Natural killer cell (primary cell): ENCODE measurements at regions not wholly inside any gene's neighbourhood (a gene's known extent, or its start where the extent isn't known, plus 50 kb on each side); places are given as distances from the start of the nearest gene placed in this dataset.

ENCODE experiments used
- ATAC-seq, 3 donors: fragments of 150-1000 bp in 2 of 3; fragments of 200-7000 bp in 1 of 3; cut with Tn5 transposase; 1 replicate in 1 of 3; 2 replicates in 2 of 3; pipeline ENCODE4 v1.10.0; 2021; ENCODE audit warnings: mild to moderate bottlenecking in 2 of 3, moderate library complexity in 2 of 3
- DNase-seq, 2 donors: peaks; one replicate each; pipeline versions ENCODE4 v3.0.0 to v3.0.0-alpha.2; 2013 to 2021; ENCODE audit warnings: mixed read lengths in 1 of 2
- H3K27ac ChIP-seq: one replicate; pipeline ENCODE4 v1.5.1; 2013; ENCODE audit warnings: mild to moderate bottlenecking, low read length
- H3K27me3 ChIP-seq: one replicate; pipeline ENCODE4 v1.6.1; 2013; ENCODE audit warnings: low read length; ENCODE audit not compliant: control insufficient read depth, insufficient read depth
- H3K36me3 ChIP-seq: one replicate; pipeline ENCODE4 v1.6.1; 2013; ENCODE audit warnings: low read length; ENCODE audit not compliant: control insufficient read depth, insufficient read depth
- H3K4me1 ChIP-seq: one replicate; pipeline ENCODE4 v1.6.1; 2013; ENCODE audit warnings: low read length; ENCODE audit not compliant: control insufficient read depth, insufficient read depth
- H3K4me3 ChIP-seq: one replicate; pipeline ENCODE4 v1.5.1; 2013; ENCODE audit warnings: low read length
- H3K9me3 ChIP-seq: one replicate; pipeline ENCODE4 v1.6.1; 2013; ENCODE audit warnings: low read length; ENCODE audit not compliant: control insufficient read depth, insufficient read depth
- H3K27ac Mint-ChIP-seq, 2 donors: one replicate each; pipeline ENCODE4 v1.8.0; 2022; ENCODE audit warnings: mild to moderate bottlenecking in 2 of 2, mixed read lengths in 2 of 2, moderate library complexity in 1 of 2
- H3K27me3 Mint-ChIP-seq, 2 donors: one replicate each; pipeline ENCODE4 v1.8.0; 2022; ENCODE audit warnings: low read depth in 2 of 2, mixed read lengths in 2 of 2
- H3K36me3 Mint-ChIP-seq: one replicate; pipeline ENCODE4 v1.8.0; 2022; ENCODE audit warnings: mixed read lengths
- H3K4me1 Mint-ChIP-seq, 2 donors: one replicate each; pipeline ENCODE4 v1.8.0; 2022; ENCODE audit warnings: mixed read lengths in 2 of 2
- H3K4me3 Mint-ChIP-seq: one replicate; pipeline ENCODE4 v1.8.0; 2022; ENCODE audit warnings: mild to moderate bottlenecking, moderate library complexity, mixed read lengths
- H3K9me3 Mint-ChIP-seq, 2 donors: one replicate each; pipeline ENCODE4 v1.8.0; 2022; ENCODE audit warnings: mixed read lengths in 2 of 2
- WGBS: methylation state at CpG from one replicate; pipeline ENCODE4 v1.1.7; 2013; ENCODE audit warnings: missing lambda C conversion rate; ENCODE audit not compliant: insufficient coverage; 5-methylcytosine and 5-hydroxymethylcytosine counted together
- intact Hi-C: fragments of 100-400 bp; cut with micrococcal nuclease; formaldehyde crosslinking; loops from one replicate; pipeline ENCODE4 v1.14.2; 2022
- TF ChIP-seq, protein P1 (sequence below): fragments of 200-600 bp; IDR thresholded peaks from one replicate; pipeline ENCODE4 v1.8.0; 2022; ENCODE audit warnings: antibody characterized with exemption

DNA sequence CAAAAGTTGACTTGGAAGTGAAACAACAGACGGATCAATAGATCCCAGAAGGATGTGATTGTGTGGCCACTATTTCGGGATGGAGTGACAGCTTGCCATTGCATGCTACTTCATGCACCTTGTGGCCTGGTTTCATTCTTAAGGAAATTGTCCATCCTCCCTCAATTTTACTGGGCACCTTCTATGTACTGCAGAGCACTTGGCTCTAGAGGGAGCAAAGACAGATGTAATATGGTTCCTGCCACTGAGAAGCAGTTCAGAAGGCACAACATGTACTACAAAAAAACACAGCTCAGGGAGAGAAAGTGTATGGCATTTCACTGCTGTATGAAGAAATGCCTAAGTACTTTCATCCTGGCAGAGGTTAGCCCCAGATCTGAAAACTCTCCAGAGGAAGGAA lies 91.9 kb downstream of the FOXA2 start:
- Histone ChIP-seq H3K27me3 (no peaks in the 10 kb centered on the region), H3K9me3 (no peaks in the 10 kb centered on the region), H3K27ac (no peak overlapping the region), H3K4me1 (no peaks in the 10 kb centered on the region), H3K36me3 (no peaks in the 10 kb centered on the region), H3K4me3 (no peak overlapping the region)
- Mint-ChIP-seq H3K27ac (no peak overlapping the region), H3K36me3 (no peaks in the 10 kb centered on the region), H3K9me3 (peaks cover 0 to 4% of the 10 kb centered on the region in 2 donors), H3K4me1 (no peaks in the 10 kb centered on the region), H3K4me3 (no peak overlapping the region), H3K27me3 (no peaks in the 10 kb centered on the region)
- 81% methylated on average over 2 of the region's 2 CpGs for WGBS
- intact Hi-C loops: no loop called here
- TF ChIP-seq, protein P1, sequence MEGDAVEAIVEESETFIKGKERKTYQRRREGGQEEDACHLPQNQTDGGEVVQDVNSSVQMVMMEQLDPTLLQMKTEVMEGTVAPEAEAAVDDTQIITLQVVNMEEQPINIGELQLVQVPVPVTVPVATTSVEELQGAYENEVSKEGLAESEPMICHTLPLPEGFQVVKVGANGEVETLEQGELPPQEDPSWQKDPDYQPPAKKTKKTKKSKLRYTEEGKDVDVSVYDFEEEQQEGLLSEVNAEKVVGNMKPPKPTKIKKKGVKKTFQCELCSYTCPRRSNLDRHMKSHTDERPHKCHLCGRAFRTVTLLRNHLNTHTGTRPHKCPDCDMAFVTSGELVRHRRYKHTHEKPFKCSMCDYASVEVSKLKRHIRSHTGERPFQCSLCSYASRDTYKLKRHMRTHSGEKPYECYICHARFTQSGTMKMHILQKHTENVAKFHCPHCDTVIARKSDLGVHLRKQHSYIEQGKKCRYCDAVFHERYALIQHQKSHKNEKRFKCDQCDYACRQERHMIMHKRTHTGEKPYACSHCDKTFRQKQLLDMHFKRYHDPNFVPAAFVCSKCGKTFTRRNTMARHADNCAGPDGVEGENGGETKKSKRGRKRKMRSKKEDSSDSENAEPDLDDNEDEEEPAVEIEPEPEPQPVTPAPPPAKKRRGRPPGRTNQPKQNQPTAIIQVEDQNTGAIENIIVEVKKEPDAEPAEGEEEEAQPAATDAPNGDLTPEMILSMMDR: no peak
- ATAC-seq: no peak
- DNase-seq: no peak

DNA sequence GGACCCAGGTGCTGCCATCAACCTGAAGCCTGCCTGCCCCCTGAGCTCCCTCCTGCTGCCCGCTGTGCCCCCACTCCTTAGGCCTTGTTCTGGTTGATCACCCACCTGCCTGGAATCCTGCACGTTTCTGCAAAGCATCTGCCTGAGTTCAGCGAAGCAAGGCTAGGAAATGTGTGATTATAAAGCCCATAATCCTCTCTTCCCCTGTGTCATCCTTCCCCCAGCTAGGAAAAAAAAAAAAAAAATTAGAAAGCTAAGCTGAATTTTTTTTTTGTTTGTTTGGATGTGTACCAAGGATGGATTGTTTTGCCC lies 93.2 kb downstream of the FOXA2 start:
- no peak overlapping the region for H3K4me3 Mint-ChIP-seq
- DNase-seq: no peak
- 82% methylated on average over 3 of the region's 3 CpGs for WGBS
- H3K27me3 ChIP-seq: no peaks in the 10 kb centered on the region
- H3K27ac ChIP-seq: no peak overlapping the region
- H3K9me3 Mint-ChIP-seq: peaks cover 0 to 4% of the 10 kb centered on the region in 2 donors
- no peaks in the 10 kb centered on the region for H3K4me1 ChIP-seq
- TF ChIP-seq, protein P1: no peak
- H3K36me3 ChIP-seq: no peaks in the 10 kb centered on the region
- H3K4me3 ChIP-seq: no peak overlapping the region
- no peaks in the 10 kb centered on the region for H3K4me1 Mint-ChIP-seq
- intact Hi-C loops: no loop called here
- H3K9me3 ChIP-seq: no peaks in the 10 kb centered on the region
- ATAC-seq: no peak
- no peaks in the 10 kb centered on the region for H3K36me3 Mint-ChIP-seq
- no peaks in the 10 kb centered on the region for H3K27me3 Mint-ChIP-seq
- no peak overlapping the region for H3K27ac Mint-ChIP-seq

DNA sequence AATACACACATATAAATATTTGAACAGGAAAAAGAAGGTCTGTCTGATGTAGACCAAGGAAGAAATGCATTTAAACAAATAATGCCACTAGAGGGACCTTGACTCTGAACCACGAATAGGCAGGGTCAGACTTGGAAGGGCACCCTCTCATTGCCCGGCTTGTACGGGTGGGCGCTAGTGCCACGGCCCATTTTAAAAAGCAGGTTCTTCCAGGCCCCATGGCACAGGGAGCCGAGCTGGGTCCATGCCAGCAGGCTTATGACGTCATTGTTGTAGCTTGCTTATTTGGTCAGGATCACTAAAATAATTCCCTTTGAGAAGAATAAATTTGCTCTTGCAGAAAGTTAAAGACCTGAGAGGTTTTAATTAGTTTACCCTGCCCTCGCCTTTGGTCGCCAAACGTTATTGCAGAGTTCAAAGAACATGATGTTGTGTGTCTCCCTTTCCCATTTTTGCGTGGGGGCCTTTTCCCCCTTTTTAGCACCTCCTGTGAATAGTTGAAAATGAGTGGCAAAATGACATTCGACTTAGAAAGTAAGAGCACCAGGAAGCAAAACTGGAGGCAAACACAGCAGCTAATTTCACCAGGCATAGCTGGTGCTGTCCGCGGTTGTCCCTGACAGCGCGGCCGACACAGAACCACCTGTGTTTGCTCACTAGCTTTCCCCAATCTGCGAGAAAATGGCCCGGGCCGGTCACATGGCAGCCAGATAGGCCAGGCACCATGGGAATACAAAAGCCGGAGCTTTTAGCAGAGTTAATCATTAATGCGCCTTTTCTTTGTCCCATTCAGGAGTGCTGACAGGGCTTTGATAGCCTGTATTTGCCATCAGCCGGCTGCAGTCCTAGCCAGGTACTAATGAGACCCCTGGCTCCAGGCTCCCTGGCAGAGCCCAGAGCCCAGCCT lies 93.8 kb downstream of the FOXA2 start:
- no peaks in the 10 kb centered on the region for H3K9me3 ChIP-seq
- Mint-ChIP-seq H3K4me1 (no peaks in the 10 kb centered on the region), H3K27ac (no peak overlapping the region), H3K36me3 (no peaks in the 10 kb centered on the region), H3K4me3 (no peak overlapping the region), H3K27me3 (no peaks in the 10 kb centered on the region), H3K9me3 (peaks cover 0 to 4% of the 10 kb centered on the region in 2 donors)
- H3K36me3 ChIP-seq: no peaks in the 10 kb centered on the region
- no peak for DNase-seq
- 85% methylated on average over 23 of the region's 23 CpGs for WGBS
- ATAC-seq: no peak
- H3K4me1 ChIP-seq: no peaks in the 10 kb centered on the region
- intact Hi-C loops: no loop called here
- H3K27me3 ChIP-seq: no peaks in the 10 kb centered on the region
- TF ChIP-seq, protein P1: no peak
- no peak overlapping the region for H3K27ac ChIP-seq
- no peak overlapping the region for H3K4me3 ChIP-seq
